Smooth muscle cell (in vitro differentiated cells): ENCODE measurements at regions not wholly inside any gene's neighbourhood (a gene's known extent, or its start where the extent isn't known, plus 50 kb on each side); places are given as distances from the start of the nearest gene placed in this dataset.

Source experiments
- DNase-seq: peaks from one replicate; lab custom pipeline; 2025; ENCODE audit not compliant: unreplicated experiment; lab: John Stamatoyannopoulos, UW
- H2AFZ ChIP-seq: fragments of 200-600 bp; sonication (generic); 2 replicates; pipeline ENCODE4 v1.6.0; 2016; ENCODE audit warnings: antibody characterized with exemption, low read depth, mild to moderate bottlenecking
- H3F3A ChIP-seq: fragments of 200-600 bp; sonication (generic); 2 replicates; pipeline ENCODE4 v1.6.0; 2017; ENCODE audit warnings: antibody characterized with exemption, low read depth
- H3K27ac ChIP-seq: fragments of 200-600 bp; sonication (generic); 2 replicates; pipeline ENCODE4 v1.5.1; 2016; ENCODE audit warnings: low read depth, mild to moderate bottlenecking
- H3K27me3 ChIP-seq: fragments of 200-600 bp; sonication (generic); 2 replicates; pipeline ENCODE4 v1.6.1; 2016; ENCODE audit warnings: low read depth, mild to moderate bottlenecking
- H3K36me3 ChIP-seq: fragments of 200-600 bp; sonication (generic); 2 replicates; pipeline ENCODE4 v1.5.1; 2016; ENCODE audit warnings: low read depth
- H3K4me1 ChIP-seq: fragments of 200-600 bp; sonication (generic); 2 replicates; pipeline ENCODE4 v1.5.1; 2016; ENCODE audit warnings: low read depth
- H3K4me2 ChIP-seq: fragments of 200-600 bp; sonication (generic); 2 replicates; pipeline ENCODE4 v1.6.0; 2016; ENCODE audit warnings: mild to moderate bottlenecking
- H3K4me3 ChIP-seq: fragments of 200-600 bp; sonication (generic); 2 replicates; pipeline ENCODE4 v1.5.1; 2016; ENCODE audit warnings: mild to moderate bottlenecking
- H3K79me2 ChIP-seq: fragments of 200-600 bp; sonication (generic); 2 replicates; pipeline ENCODE4 v1.6.0; 2016; ENCODE audit warnings: low read depth, mild to moderate bottlenecking
- H3K9ac ChIP-seq: fragments of 200-600 bp; sonication (generic); 2 replicates; pipeline ENCODE4 v1.6.0; 2016; ENCODE audit warnings: low read depth
- H3K9me3 ChIP-seq: fragments of 200-600 bp; sonication (generic); replicated peaks from 2 replicates; pipeline ENCODE4 v1.5.1; 2016; ENCODE audit warnings: low read depth
- H4K20me1 ChIP-seq: fragments of 200-600 bp; sonication (generic); 2 replicates; pipeline ENCODE4 v1.6.0; 2016; ENCODE audit warnings: low read depth
- WGBS: methylation state at CpG from one replicate; pipeline ENCODE4 v1.1.7; 2016; ENCODE audit warnings: low lambda C conversion rate; 5-methylcytosine and 5-hydroxymethylcytosine counted together
- TF ChIP-seq, protein P1 (sequence below): fragments of 200-600 bp; sonication (generic); IDR thresholded peaks from 2 replicates; pipeline ENCODE4 v1.5.1; 2017; ENCODE audit warnings: borderline replicate concordance, mild to moderate bottlenecking, antibody characterized with exemption; ENCODE audit not compliant: insufficient read depth, poor library complexity, severe bottlenecking

DNA sequence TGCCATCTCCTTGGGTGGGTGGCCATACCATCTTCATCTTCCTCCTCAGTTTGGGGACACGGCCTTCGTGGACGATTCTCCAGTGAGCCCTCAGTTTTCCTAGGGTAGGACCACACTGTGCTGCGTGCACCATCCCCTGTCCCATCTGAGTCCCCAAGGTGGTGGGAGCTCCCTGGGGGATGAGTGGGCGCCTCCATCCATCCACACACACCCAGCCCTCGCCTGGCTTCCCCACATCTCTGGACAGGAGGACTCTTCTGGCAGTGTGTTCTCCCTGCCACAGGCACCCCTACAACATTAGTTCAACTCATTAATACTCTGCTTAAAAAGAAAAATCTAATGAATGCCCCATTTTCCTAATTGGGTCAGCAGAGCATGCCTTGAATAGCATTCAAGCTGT lies 408.5 kb downstream of the SHANK2 start:
- Histone ChIP-seq H3K4me3 (no peak overlapping the region), H3K27ac (no peak overlapping the region), H3K4me1 (no peaks in the 10 kb centered on the region), H3K36me3 (no peaks in the 10 kb centered on the region), H3K9ac (no peak overlapping the region), H3K4me2 (no peak overlapping the region), H4K20me1 (no peaks in the 10 kb centered on the region), H3K9me3 (no peaks in the 10 kb centered on the region), H3K79me2 (no peaks in the 10 kb centered on the region), H3F3A (no peaks in the 10 kb centered on the region), H2AFZ (no peak overlapping the region), H3K27me3 (no peaks in the 10 kb centered on the region)
- 96% methylated on average over 6 of the region's 6 CpGs for WGBS
- DNase-seq: no peak
- TF ChIP-seq, protein P1, sequence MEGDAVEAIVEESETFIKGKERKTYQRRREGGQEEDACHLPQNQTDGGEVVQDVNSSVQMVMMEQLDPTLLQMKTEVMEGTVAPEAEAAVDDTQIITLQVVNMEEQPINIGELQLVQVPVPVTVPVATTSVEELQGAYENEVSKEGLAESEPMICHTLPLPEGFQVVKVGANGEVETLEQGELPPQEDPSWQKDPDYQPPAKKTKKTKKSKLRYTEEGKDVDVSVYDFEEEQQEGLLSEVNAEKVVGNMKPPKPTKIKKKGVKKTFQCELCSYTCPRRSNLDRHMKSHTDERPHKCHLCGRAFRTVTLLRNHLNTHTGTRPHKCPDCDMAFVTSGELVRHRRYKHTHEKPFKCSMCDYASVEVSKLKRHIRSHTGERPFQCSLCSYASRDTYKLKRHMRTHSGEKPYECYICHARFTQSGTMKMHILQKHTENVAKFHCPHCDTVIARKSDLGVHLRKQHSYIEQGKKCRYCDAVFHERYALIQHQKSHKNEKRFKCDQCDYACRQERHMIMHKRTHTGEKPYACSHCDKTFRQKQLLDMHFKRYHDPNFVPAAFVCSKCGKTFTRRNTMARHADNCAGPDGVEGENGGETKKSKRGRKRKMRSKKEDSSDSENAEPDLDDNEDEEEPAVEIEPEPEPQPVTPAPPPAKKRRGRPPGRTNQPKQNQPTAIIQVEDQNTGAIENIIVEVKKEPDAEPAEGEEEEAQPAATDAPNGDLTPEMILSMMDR: no peak

DNA sequence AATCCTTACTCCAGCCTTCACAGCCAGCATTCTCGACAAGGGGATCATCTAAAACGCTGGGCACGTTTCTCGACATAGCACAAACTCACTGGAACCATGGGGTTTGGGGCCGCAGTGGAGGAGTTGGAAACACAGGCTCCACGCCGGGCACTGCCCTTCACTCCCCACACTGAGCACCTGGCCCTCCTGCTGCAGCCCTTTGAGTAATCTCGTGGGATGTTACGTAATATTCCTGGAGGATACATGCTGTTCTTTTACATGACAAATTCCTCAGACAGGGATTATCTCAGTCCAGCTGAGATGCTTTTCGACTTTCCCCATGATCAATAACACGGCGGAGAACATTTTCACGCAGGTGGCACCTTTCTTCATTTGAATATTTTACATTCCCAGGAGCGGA lies 408.0 kb downstream of the SHANK2 start:
- Histone ChIP-seq H3K4me2 (no peak overlapping the region), H4K20me1 (no peaks in the 10 kb centered on the region), H3K79me2 (no peaks in the 10 kb centered on the region), H3K27me3 (no peaks in the 10 kb centered on the region), H3K4me1 (no peaks in the 10 kb centered on the region), H3K9ac (no peak overlapping the region), H3K9me3 (no peaks in the 10 kb centered on the region), H3K36me3 (no peaks in the 10 kb centered on the region), H3F3A (no peaks in the 10 kb centered on the region), H3K4me3 (no peak overlapping the region), H3K27ac (no peak overlapping the region), H2AFZ (no peak overlapping the region)
- TF ChIP-seq, protein P1: no peak
- no peak for DNase-seq
- 93% methylated on average over 14 of the region's 14 CpGs for WGBS

- no peak overlapping the region for H3K27ac ChIP-seq
- DNase-seq: no peak
- no peaks in the 10 kb centered on the region for H3K4me1 ChIP-seq
- H3K4me3 ChIP-seq: no peak overlapping the region
- no peaks in the 10 kb centered on the region for H3K27me3 ChIP-seq
- H4K20me1 ChIP-seq: no peaks in the 10 kb centered on the region
- WGBS: 86% methylated on average over 16 of the region's 16 CpGs
- H3K9me3 ChIP-seq: no peaks in the 10 kb centered on the region
- H2AFZ ChIP-seq: no peak overlapping the region
- no peaks in the 10 kb centered on the region for H3F3A ChIP-seq
- H3K79me2 ChIP-seq: no peaks in the 10 kb centered on the region
- H3K36me3 ChIP-seq: no peaks in the 10 kb centered on the region
- TF ChIP-seq, protein P1: no peak
- H3K4me2 ChIP-seq: no peak overlapping the region
- no peak overlapping the region for H3K9ac ChIP-seq
These were observed 406.8 kb downstream of the SHANK2 start for GRCh38 chr11:70845591-70846041.

- WGBS: 95% methylated on average over 22 of the region's 22 CpGs
- H3K27ac ChIP-seq: no peak overlapping the region
- H2AFZ ChIP-seq: no peak overlapping the region
- H3K4me2 ChIP-seq: no peak overlapping the region
- no peaks in the 10 kb centered on the region for H3F3A ChIP-seq
- no peak overlapping the region for H3K4me3 ChIP-seq
- H3K4me1 ChIP-seq: no peaks in the 10 kb centered on the region
- TF ChIP-seq, protein P1: no peak
- no peaks in the 10 kb centered on the region for H4K20me1 ChIP-seq
- no peaks in the 10 kb centered on the region for H3K27me3 ChIP-seq
- H3K9me3 ChIP-seq: no peaks in the 10 kb centered on the region
- no peaks in the 10 kb centered on the region for H3K36me3 ChIP-seq
- H3K9ac ChIP-seq: no peak overlapping the region
- H3K79me2 ChIP-seq: no peaks in the 10 kb centered on the region
- no peak for DNase-seq
These were observed 405.4 kb downstream of the SHANK2 start for GRCh38 chr11:70846781-70847655.
